ENCODE measurements at regions not wholly inside any gene's neighbourhood (a gene's known extent, or its start where the extent isn't known, plus 50 kb on each side); places are given as distances from the start of the nearest gene placed in this dataset.

DNA sequence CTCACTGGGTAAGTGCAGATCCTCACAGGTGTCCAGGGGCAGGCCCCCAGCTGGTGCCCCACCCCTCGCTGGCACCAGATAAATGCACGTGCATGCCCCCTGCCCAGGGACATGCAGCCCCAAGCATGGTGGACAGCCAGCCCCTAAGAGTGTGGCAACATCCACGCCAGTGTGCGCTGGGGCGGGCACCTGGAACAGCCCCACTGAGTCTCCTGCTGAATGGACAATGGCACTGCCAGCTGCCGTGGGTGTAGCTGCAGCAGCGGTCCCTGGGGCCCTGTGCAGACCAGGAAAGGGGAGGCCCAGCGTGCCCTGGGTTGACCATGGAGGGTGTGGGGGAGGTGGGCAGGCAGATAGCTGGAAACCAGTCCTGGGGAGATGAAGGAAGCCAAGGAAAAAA lies 538.7 kb upstream of the SGCG start (continued):
- no peak for TF ChIP-seq ARID3A (IDR thresholded peaks at IDR 0.05; ENCODE audit: borderline replicate concordance, low read depth, low read length)
- TF ChIP-seq KHSRP (IDR thresholded peaks at IDR 0.05): no peak
- no peak for TF ChIP-seq SLC30A9 (CRISPR knock-in tag; IDR thresholded peaks at IDR 0.05)

GRCh38 chr13:22644941-22645340 lies 535.8 kb upstream of the SGCG start:
- TF ChIP-seq ZNF253 (CRISPR knock-in tag; conservative IDR thresholded peaks at IDR 0.05): no peak
- no peaks in the 10 kb centered on the region for H3K9me1 ChIP-seq (ENCODE audit: control insufficient read depth, insufficient read depth, low read length)
- in situ Hi-C loops (cut with MboI): no loop called here
- no peaks in the 10 kb centered on the region; a peak in 1 of 5 replicates for H3K27me3 ChIP-seq (ENCODE audit: control insufficient read depth in 2 of 2, insufficient read depth in 2 of 2, low read length in 2 of 2)
- POLR2A ChIA-PET: no interaction called here
- no peak for FAIRE-seq
- intact Hi-C loops (cut with micrococcal nuclease): no loop called here
- no peak for DNase-seq (ENCODE audit: extremely low read depth in 1 of 4, low spot score in 3 of 4)
- CTCF ChIA-PET (ENCODE audit: low intra/inter-chr PET ratio): no interaction called here
- no TSS peak for BruUV-seq (replicated peaks)
- H3K4me2 ChIP-seq (ENCODE audit: insufficient read depth, low read length): no peak overlapping the region
- no peak overlapping the region for H2AFZ ChIP-seq (ENCODE audit: low read depth, low read length)
- H3K27ac ChIP-seq (ENCODE audit: extremely low read depth, low read depth, low read length): no peak overlapping the region
- H3K9me3 ChIP-seq (replicated peaks; ENCODE audit: control insufficient read depth, insufficient read depth, low read depth, low read length): no peaks in the 10 kb centered on the region
- H3K36me3 ChIP-seq (ENCODE audit: control insufficient read depth, insufficient read depth, low read length): no peaks in the 10 kb centered on the region
- no peaks in the 10 kb centered on the region for H3K4me1 ChIP-seq (replicated peaks in 1 of 2; ENCODE audit: control insufficient read depth in 2 of 2, insufficient read depth in 2 of 2, low read length in 2 of 2)
- ATAC-seq: no peak
- no peak overlapping the region for H3K9ac ChIP-seq (ENCODE audit: insufficient read depth in 1 of 2, low read depth in 2 of 2, low read length in 2 of 2)
- 0% methylated on average over 4 of the region's 4 CpGs for WGBS (ENCODE audit: insufficient coverage, low coverage, missing lambda C conversion rate)
- H4K20me1 ChIP-seq (replicated peaks; ENCODE audit: control insufficient read depth, insufficient read depth, low read length): no peaks in the 10 kb centered on the region
- no peak overlapping the region for H3K4me3 ChIP-seq
- H3K79me2 ChIP-seq (ENCODE audit: control insufficient read depth, insufficient read depth, low read length): no peaks in the 10 kb centered on the region
